ENCODE measurements at regions not wholly inside any gene's neighbourhood (a gene's known extent, or its start where the extent isn't known, plus 50 kb on each side); places are given as distances from the start of the nearest gene placed in this dataset.
"Not testable (repeated sequence)": the region's sequence is repeated elsewhere in the genome, so short reads cannot be mapped to it uniquely, and the experiment has no call there.

GRCh38 chr4:81343536-81343935 is 128.2 kb downstream of the RASGEF1B start:
- no peak overlapping the region for H3K27ac ChIP-seq
- no peak for TF ChIP-seq CTCF (conservative IDR thresholded peaks at IDR 0.05)

GRCh38 chr4:81343046-81343445 is 128.0 kb upstream of the PRKG2 start:
- H3K27ac ChIP-seq, result no peak overlapping the region
- TF ChIP-seq CTCF (conservative IDR thresholded peaks at IDR 0.05), result no peak

- H3K27ac ChIP-seq, result no peak overlapping the region
- TF ChIP-seq CTCF (conservative IDR thresholded peaks at IDR 0.05), result no peak
Measured at GRCh38 chr4:81337211-81337610, 122.2 kb upstream of the PRKG2 start.

- H3K27ac ChIP-seq, result no peak overlapping the region
- no peak for TF ChIP-seq CTCF (conservative IDR thresholded peaks at IDR 0.05)
Measured at GRCh38 chr4:81335122-81335912, 120.3 kb upstream of the PRKG2 start.

GRCh38 chr4:81330018-81330417 is 115.0 kb upstream of the PRKG2 start:
- no peak for TF ChIP-seq CTCF (conservative IDR thresholded peaks at IDR 0.05)
- no peak overlapping the region for H3K27ac ChIP-seq

GRCh38 chr4:81326581-81326980 is 111.6 kb upstream of the PRKG2 start:
- no peak for TF ChIP-seq CTCF (conservative IDR thresholded peaks at IDR 0.05)
- H3K27ac ChIP-seq, result no peak overlapping the region

GRCh38 chr4:81324594-81324993 is 109.6 kb upstream of the PRKG2 start:
- H3K27ac ChIP-seq, result not testable (repeated sequence)

- no peak overlapping the region for H3K27ac ChIP-seq
- no peak for TF ChIP-seq CTCF (conservative IDR thresholded peaks at IDR 0.05)
Measured at GRCh38 chr4:81319657-81320056, 104.6 kb upstream of the PRKG2 start.
